Glomerular visceral epithelial cell (primary cell): ENCODE measurements at regions not wholly inside any gene's neighbourhood (a gene's known extent, or its start where the extent isn't known, plus 50 kb on each side); places are given as distances from the start of the nearest gene placed in this dataset.
"Not testable (repeated sequence)": the region's sequence is repeated elsewhere in the genome, so short reads cannot be mapped to it uniquely, and the experiment has no call there.

ENCODE experiments used
- DNase-seq: peaks from one replicate; pipeline ENCODE4 v3.0.0-alpha.2; 2016; ENCODE audit errors: extremely low spot score

DNA sequence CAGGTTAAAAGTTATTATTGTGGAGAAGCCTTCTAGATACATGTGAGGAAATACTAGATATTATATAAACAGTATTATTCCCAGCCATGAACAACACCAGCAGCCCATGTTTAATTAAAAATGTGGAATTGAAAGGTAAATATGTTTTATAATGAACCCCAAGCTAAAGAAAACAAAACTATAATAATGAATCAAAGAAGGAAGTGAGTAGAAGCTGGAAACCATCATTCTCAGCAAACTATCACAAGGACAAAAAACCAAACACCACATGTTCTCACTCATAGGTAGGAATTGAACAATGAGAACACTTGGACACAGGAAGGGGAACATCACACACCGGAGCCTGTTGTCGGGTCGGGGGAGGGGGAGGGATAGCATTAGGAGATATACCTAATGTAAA lies 167.6 kb upstream of the CXXC4 start:
- not testable (repeated sequence) for DNase-seq

GRCh38 chr4:104677116-104677515 lies 182.4 kb upstream of the CXXC4 start:
- DNase-seq: peak; percentile 35

GRCh38 chr4:104682311-104682710 lies 187.6 kb upstream of the CXXC4 start:
- no peak for DNase-seq

DNA sequence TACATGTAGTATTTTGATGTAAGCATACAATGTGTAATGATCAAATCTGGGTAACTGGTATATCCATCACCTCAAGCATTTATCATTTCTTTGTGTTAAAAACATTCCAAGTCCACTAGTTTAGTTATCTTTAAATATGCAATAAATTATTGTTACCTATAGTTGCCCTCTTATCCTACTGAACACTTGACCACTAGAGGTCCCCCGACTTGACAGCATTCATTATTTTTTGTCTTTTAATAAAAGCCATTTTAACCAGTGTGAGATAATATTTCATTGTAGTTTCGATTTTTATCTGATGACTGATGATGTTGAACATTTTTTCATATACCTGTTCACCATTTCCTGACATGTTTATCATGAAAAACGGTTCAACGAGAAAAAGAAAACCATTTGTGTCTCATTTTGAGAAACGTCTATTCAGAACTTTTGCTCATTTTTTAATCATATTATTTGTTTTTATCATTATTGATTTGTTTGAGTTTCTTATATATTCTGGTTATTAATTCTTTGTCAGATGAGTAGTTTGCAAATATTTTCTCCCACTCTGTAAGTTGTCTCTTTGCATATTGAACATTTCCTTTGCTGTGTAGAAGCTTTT lies 199.0 kb upstream of the CXXC4 start:
- peak; percentile 2 for DNase-seq

DNA sequence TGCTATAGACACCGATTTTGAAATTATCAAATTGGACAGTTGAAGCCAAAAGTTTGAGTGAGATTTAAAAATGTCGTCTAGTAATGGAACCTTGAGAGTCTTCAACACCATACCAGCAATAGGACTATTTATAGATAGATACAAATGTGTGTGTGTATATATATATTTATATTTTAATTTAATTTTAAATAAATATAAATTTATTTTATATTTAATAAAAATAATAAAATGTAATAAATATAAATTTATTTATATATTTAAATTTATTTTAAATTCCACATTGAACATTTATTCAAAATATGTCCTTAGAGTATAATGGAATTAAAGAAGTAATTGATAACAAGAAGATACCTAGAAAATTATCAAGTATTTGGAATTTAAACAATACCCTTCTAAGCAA lies 221.9 kb upstream of the CXXC4 start:
- DNase-seq: no peak

DNA sequence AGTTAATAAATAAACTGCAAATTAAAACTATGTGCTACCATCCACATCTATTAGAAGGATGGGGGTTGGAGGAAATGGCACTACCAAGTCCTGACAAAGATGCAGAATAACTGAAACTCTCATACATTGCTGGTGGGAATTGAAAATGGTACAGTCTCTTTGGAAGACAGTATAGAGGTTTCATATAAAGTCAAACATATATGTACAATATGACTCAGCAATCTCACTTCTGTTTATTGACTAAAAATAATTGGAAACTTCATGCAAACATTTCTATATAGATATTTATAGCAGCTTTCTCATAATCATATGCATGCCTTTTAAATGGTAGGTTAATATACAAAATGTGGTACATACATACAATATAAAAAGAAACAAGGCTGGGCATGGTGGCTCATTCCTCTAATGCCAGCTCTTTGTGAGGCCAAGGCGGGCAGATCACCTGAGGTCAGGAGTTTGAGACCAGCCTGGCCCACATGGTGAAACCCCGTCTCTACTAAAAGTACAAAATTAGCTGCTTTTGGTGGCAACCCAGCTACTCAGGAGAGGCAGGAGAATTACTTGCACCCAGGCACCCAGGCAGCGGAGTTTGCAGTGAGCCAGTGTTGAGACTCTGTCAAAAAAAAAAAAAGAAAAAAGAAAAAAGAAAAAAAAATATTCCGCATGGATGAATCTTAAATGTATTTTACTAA lies 225.0 kb upstream of the CXXC4 start:
- DNase-seq: no peak

GRCh38 chr4:104722467-104722866 lies 227.8 kb upstream of the CXXC4 start:
- DNase-seq: no peak

GRCh38 chr4:104726002-104726401 lies 231.3 kb upstream of the CXXC4 start:
- no peak for DNase-seq

GRCh38 chr4:104727643-104728042 lies 232.9 kb upstream of the CXXC4 start:
- DNase-seq: no peak

DNA sequence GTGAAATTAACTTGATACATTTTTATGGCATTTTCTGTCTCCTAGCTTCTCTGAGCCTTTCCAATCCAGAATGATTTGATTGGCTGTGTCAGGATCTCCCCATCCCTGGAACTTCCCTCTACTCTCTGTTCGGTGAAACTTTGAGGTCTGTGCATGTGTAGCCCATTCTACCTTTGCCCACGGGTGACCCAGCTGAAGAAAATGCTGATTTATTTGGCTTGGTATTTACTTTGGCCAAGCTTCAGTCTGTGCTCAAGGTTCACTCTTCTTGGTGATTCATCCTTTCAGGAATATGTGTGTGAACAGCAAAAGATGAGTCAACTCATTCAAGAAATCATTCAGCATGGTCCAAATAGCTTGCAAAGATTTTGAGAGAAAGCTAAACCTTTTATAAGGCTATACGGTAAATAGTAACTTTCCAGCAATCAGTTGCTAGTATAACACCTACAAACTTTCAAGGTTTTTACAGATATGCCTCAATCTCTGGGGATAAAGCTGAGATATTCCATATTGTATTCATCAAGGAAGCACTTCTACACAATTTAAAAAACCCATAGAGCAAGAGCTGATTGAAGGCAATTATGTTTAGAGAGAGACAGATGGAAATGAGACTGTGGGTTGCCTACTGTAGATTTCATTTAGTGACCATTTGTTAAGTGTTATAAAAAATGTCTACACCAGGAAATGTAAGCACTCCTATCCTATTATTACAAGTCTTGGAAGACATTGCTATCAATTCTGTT lies 233.9 kb upstream of the CXXC4 start:
- DNase-seq: peak; percentile 86

DNA sequence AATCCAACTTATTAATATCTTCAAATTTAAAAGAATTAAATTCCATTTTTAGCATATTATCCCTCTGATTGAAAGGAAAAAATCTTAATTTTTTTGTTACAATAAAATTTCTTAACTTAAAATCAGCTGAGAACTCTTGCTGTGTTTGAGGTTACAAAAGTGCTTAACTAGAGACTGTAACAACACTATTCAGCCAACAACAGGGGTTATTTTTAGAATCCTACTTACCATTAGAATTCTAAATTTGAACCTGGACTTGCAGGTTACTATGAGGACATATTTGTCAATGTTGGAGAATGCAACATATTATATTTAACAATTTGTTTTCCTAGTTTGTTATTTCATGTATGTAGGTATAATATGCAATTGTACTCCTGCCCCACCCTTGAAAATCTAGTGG lies 238.1 kb upstream of the CXXC4 start:
- DNase-seq: no peak

DNA sequence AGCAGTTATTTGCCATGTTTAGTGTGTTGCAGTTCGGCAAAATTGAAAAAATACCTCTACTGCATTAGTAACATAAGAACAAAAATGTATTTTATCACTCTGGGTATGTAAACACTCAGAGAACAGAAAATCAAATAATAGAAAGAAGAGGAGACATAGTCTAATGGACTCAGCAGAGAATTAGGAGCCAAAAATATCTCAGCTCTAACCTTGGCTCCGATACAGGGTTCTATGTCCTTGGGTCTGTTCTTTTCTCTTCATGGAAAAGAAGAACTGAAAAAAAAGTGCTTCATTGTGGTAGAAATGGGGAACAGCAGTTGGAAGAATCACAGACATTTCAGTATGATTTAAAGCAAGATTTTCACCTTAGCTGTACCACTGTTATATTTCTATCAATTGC lies 240.5 kb upstream of the CXXC4 start:
- DNase-seq: no peak

DNA sequence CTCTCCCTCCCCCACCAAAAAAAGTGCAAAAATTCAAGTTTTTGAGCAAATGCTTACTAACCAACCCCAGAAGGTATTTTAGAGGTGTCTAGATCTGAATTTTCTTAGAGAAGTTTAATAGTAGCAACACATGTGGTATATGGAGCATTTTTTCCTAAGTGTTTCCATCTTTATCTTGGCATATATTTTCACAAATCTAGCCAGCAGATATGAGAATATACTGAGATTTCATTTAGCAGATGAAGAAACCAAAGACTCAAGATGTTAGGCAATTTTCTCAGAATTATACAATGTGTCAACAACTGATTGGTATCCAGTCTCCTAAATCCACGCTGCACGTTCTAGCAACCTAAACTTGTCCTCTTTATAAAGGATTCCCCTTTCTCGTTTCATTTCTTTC lies 245.5 kb upstream of the CXXC4 start:
- DNase-seq: no peak

DNA sequence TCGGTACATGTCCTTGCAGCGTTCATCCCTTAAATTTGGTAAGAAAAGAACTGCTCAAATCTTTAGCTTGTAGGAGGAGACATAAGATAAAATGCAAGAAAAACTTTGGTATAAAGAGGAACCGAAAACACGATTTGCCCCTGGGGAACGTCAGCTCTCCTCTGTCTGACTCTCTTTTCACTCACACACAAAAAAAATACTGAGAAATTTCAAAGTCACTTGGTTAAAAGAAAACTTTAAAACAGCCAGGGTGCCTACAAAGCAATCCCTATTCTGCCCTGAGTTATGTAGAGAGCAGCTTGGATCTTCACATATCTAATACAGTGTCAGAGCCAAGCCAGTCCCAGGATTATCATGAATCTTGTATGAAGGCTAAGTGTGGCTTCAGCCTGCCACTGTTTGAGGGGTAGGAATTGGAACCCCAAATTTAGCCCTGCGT lies 248.5 kb upstream of the CXXC4 start:
- DNase-seq: no peak

DNA sequence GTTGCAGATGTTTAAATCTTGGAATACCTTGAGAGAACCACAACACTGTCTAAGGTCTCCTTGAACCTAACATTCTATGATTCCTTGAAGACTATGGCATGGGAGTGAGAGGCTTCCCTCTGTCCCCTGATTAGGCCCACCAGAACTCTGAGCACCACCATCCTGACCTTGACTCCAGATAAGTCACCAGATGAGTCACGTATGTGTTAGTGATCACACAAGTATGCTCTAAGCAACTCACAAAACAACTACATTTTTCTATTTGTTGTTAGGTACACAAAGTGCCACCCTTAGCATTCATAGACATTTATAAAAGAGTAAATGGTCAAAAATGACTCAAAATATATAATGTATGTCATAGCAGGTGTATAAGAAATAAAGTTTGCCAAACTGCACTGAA lies 252.9 kb upstream of the CXXC4 start:
- DNase-seq: no peak

DNA sequence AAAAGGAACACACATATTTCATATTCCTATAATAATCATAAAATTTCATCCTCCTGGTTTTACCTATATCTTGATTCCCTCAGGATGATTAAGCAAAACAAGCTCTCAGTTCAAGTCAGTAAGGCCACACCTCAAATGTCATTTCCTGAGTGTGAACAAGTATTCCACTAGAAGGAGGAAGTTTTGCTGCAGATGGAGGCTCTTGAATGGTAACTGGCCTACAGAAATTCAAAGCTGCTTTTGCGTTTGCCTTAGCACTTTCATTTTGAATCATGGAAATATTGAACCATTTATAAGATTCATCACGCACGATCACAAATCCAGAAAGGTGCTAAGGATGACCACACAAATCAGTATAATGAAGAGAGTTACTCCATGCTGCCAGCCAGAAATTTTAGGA lies 254.4 kb upstream of the CXXC4 start:
- no peak for DNase-seq

DNA sequence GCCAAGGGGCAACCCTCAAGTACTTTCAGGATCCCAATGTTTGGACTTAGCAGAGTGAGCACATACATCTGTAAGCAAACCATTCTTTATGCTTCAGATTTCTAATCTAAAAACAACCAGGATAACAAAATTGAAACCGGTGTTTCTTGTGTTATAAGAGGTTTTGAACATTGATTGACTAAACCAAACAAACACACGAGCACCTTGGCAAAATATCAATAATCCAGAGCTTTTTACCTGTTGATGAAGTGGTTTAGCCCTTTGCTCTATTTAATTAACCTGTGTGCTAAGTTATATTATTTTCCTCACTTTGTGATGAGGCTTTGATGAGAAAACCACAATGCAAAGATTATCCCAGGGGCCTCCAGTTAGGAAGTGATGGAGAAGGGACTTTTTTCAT lies 255.3 kb upstream of the CXXC4 start:
- no peak for DNase-seq

- DNase-seq: no peak
These were observed 256.8 kb upstream of the CXXC4 start for GRCh38 chr4:104751468-104751867.

DNA sequence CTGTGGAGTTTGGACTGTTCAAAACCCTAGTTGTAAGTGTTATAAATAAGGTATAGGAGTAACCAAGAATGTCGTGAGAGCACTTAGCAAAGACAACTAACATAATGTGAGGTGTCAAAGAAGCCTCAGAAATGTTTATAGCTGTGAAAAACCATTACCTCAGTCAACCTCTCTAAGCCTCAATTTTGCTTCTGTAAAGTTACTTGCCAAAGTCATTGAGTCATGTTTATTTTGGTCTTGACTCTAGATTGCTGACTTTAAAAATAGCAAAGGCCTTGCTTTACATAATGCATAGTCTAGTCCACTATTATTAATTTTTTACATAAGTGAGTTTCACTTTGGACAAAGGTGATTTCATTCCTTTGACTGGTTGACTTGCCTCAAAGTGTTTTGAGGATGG lies 257.6 kb upstream of the CXXC4 start:
- no peak for DNase-seq

DNA sequence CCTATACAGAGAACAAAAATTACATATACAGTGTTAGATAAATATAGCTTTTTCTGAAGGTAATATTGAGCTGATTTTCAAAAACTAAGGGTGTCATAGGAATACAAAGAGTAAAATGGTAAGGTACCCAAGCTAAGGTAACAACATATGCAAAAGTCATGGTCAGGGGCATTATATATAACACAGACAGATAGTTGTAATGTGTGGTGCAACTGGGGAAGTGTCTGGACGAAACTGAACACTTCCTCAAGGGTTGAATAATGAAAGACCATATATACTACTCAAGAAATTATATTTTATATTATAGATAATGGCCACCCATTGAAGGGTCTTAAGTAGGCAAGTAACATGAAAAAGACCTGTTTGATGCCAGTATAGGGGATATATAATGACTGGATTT lies 262.1 kb upstream of the CXXC4 start:
- no peak for DNase-seq

- DNase-seq: no peak
These were observed 263.9 kb upstream of the CXXC4 start for GRCh38 chr4:104758574-104758973.

DNA sequence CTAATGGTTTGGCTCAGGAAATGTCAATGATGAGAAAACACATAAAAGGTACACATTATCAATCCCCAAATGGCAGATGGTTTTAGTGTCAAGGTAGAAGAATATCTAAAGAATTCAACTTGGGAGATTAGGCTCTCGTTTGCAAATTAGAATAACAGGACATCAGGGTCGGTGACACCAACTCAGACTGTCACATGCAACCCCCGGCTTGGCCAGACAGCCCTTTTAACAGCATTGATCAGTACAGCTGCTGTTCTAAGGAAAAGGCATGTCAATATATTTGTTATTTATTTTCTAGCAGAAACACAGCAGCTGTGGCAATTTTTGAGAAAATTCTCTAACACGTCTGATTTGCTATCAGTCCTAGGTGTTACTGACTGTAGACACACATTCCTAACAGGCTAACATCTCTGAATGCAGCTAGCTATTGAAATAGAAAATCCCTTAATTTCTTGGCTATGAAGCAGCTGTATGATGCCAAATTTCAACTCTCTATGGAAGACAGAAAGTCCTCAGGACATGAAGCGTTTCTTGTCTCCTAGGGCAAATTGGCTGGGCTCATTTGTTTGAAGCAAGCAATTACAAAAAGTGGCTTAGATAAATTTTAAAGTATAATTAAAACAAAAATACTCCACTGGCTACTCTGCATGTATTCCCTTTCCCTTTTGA lies 269.0 kb upstream of the CXXC4 start:
- DNase-seq: no peak

DNA sequence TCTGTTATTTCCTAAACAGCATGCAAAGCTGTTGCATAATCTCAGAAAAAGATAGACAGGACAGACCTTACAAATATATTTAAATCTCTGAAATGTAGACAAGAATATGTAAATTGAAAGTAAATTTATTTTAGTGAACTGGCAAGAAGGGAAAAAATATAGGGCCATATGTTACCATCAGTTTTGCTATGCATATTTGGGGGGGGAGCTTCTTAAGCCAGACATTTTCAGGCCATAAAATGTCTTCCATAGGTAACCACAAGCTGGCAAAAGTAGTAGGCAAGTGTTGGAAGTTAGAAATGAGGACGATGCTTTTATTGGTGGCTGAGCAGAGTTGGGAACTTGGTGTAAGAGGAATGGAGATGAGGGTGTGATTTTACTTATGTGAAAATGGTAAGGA lies 272.0 kb upstream of the CXXC4 start:
- DNase-seq: no peak
